ENCODE measurements at regions not wholly inside any gene's neighbourhood (a gene's known extent, or its start where the extent isn't known, plus 50 kb on each side); places are given as distances from the start of the nearest gene placed in this dataset.
A peak's percentile ranks its signal among the peaks of the same experiment; 100 is the strongest.
"Not testable (repeated sequence)": the region's sequence is repeated elsewhere in the genome, so short reads cannot be mapped to it uniquely, and the experiment has no call there.

GRCh38 chr14:26655128-26655527 is 57.3 kb upstream of the NOVA1 start:
- DNase-seq (ENCODE audit: low read depth, low spot score), result no peak
- in situ Hi-C loops (cut with HindIII; ENCODE audit: low pct_unique_long_range_greater_than_20kb, low sequenced_read_pairs), result no loop called here

- DNase-seq (ENCODE audit: low read depth, low spot score), result no peak
- in situ Hi-C loops (cut with HindIII; ENCODE audit: low pct_unique_long_range_greater_than_20kb, low sequenced_read_pairs), result no loop called here
Measured at GRCh38 chr14:26663506-26663905, 65.7 kb upstream of the NOVA1 start.

- DNase-seq (ENCODE audit: low read depth, low spot score); in situ Hi-C loops (cut with HindIII; ENCODE audit: low pct_unique_long_range_greater_than_20kb, low sequenced_read_pairs): not testable (repeated sequence)
Measured at GRCh38 chr14:26678732-26679420, 81.0 kb upstream of the NOVA1 start.

DNA sequence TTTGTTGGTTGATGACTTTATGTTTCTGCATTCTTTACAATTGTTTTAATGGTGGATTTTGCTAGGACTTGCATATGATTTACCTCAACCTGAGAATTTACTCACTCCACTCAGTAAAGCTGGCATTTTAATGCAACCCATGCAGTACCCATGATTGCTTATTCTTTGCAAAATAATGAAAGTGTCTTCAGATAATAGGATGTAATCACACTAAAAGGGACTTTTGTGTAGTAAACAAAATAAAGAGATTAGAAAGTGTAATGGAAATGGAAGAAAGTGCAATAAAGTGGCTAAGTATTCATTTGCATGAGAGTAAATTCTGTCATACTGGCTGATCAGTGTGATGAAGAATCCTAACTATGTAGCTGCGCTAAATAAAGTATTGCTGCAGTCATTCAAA is 87.6 kb upstream of the NOVA1 start:
- DNase-seq (ENCODE audit: low read depth, low spot score), result no peak
- in situ Hi-C loops (cut with HindIII; ENCODE audit: low pct_unique_long_range_greater_than_20kb, low sequenced_read_pairs), result no loop called here

- in situ Hi-C loops (cut with HindIII; ENCODE audit: low pct_unique_long_range_greater_than_20kb, low sequenced_read_pairs), result no loop called here
- DNase-seq (ENCODE audit: low read depth, low spot score), result no peak
Measured at GRCh38 chr14:26687301-26687837, 89.5 kb upstream of the NOVA1 start.

GRCh38 chr14:26694521-26694920 is 96.7 kb upstream of the NOVA1 start:
- DNase-seq (ENCODE audit: low read depth, low spot score), result peak; percentile 65
- in situ Hi-C loops (cut with HindIII; ENCODE audit: low pct_unique_long_range_greater_than_20kb, low sequenced_read_pairs), result no loop called here

GRCh38 chr14:26702721-26703230 is 104.9 kb upstream of the NOVA1 start:
- no peak for DNase-seq (ENCODE audit: low read depth, low spot score)
- in situ Hi-C loops (cut with HindIII; ENCODE audit: low pct_unique_long_range_greater_than_20kb, low sequenced_read_pairs), result no loop called here

- DNase-seq (ENCODE audit: low read depth, low spot score), result no peak
- in situ Hi-C loops (cut with HindIII; ENCODE audit: low pct_unique_long_range_greater_than_20kb, low sequenced_read_pairs), result no loop called here
Measured at GRCh38 chr14:26703686-26704366, 106.0 kb upstream of the NOVA1 start.

DNA sequence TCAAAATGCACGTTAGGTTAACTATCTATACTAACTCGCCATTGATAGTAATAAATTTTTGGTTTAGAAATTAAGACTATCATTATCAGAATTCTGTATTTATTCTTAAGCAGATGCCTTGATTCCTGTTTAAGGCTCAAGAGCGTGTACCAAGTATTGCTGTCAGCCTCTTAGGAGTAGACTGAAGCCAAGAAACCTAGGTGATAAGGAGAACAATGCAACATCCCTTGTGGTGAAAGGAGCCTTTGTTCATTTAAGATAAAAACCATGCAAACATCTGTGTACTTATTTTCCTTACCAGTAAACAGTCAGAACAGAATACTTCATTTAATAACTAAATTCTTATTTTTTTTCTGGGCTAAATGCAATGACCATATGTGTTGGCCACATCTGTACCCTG is 109.4 kb upstream of the NOVA1 start:
- in situ Hi-C loops (cut with HindIII; ENCODE audit: low pct_unique_long_range_greater_than_20kb, low sequenced_read_pairs), result no loop called here
- no peak for DNase-seq (ENCODE audit: low read depth, low spot score)

- no peak for DNase-seq (ENCODE audit: low read depth, low spot score)
- in situ Hi-C loops (cut with HindIII; ENCODE audit: low pct_unique_long_range_greater_than_20kb, low sequenced_read_pairs), result no loop called here
Measured at GRCh38 chr14:26709019-26709418, 111.2 kb upstream of the NOVA1 start.

- in situ Hi-C loops (cut with HindIII; ENCODE audit: low pct_unique_long_range_greater_than_20kb, low sequenced_read_pairs), result no loop called here
- no peak for DNase-seq (ENCODE audit: low read depth, low spot score)
Measured at GRCh38 chr14:26719514-26719913, 121.7 kb upstream of the NOVA1 start.

DNA sequence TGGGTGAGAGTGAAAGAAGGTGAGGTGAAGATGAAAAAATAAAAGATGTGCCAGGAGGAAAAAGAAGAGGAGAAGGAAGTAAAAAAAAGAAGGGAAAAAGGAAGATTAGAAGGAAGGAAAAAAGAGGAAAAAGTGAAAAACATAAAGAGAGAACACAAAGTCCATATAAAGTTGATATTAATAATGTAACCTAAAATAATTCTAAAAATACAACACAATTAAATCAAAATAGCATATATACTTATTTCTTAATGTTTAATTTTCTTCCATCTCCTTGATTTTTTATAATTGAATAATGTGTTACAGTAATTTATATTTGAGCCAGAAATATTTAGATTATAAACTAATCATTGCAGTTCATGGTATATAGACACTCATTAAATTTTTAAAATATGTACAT is 124.4 kb upstream of the NOVA1 start:
- no peak for DNase-seq (ENCODE audit: low read depth, low spot score)
- in situ Hi-C loops (cut with HindIII; ENCODE audit: low pct_unique_long_range_greater_than_20kb, low sequenced_read_pairs), result no loop called here

GRCh38 chr14:26729851-26730250 is 132.0 kb upstream of the NOVA1 start:
- in situ Hi-C loops (cut with HindIII; ENCODE audit: low pct_unique_long_range_greater_than_20kb, low sequenced_read_pairs), result no loop called here
- no peak for DNase-seq (ENCODE audit: low read depth, low spot score)

DNA sequence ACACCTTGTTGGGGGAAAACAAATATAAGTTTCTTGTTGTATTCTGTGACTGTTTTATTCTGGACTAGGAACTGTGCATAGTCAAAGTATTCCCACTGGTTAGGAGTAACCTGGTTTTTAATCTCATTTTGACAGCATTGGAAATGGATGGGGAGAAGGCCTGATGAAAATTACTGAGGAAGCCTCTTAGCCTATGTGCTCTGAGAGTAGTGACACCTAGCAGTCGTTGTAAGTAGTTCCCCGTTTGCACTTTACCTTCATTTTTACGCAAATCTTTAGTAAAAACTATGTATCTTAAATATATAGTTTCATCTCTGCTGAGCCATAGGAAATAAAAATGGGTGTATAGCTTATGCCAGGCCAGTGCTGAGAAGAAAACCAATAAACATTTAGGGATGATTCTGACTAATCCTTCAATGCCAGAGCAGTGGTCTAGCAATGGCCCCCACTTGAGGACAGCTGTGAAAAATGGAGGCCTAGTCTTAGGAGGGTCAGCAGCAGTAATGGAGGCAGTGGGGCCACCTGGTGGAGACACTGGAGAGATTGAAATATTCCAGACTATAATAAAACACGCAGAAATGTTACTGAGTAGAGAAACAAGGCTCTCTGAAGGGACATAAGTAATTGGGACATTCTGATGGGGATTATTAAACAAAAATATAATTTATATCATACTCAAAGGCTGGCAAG is 133.2 kb upstream of the NOVA1 start:
- peak; percentile 64 for DNase-seq (ENCODE audit: low read depth, low spot score)
- in situ Hi-C loops (cut with HindIII; ENCODE audit: low pct_unique_long_range_greater_than_20kb, low sequenced_read_pairs), result no loop called here

DNA sequence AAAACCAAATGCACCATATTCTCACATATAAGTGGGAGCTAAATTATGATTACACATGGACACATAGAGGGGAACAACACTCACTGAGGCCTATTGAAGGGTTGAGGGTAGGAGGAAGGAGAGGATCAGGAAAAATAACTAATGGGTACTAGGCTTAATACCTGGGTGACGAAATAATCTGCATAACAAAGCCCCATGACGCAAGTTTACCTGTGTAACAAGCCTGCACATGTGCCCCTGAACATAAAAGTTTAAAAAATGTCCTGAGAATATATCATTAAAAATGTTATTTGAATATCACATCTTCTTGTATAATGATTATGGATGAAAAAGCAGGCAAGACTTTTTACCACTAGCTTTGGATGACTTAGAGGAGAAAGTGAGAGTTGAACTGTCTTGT is 138.0 kb upstream of the NOVA1 start:
- in situ Hi-C loops (cut with HindIII; ENCODE audit: low pct_unique_long_range_greater_than_20kb, low sequenced_read_pairs), result no loop called here
- no peak for DNase-seq (ENCODE audit: low read depth, low spot score)

GRCh38 chr14:26738571-26738970 is 140.7 kb upstream of the NOVA1 start:
- in situ Hi-C loops (cut with HindIII; ENCODE audit: low pct_unique_long_range_greater_than_20kb, low sequenced_read_pairs), result no loop called here
- DNase-seq (ENCODE audit: low read depth, low spot score), result no peak

DNA sequence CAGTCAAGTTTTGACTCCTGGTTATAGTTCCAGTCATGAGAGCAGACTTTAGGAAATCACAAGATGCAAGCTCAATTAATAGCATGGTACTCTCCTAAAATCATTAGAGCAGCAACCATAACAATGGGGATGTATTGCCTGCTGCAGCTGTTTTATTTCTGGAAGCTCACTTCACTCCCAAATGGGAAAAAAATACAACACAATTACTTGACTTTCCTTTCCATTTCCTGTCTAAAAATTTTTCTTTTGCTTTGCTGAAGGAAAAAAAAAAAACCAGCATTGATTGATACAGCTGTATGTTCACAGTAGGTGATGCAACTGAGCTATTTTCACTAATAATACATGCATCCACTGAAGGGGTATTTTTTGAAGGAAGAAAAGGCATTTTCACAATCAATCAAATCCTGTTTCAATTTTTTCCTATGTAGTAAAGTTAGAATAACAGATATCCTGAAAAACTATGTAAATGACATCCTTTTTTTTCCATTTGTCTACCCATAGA is 143.9 kb upstream of the NOVA1 start:
- in situ Hi-C loops (cut with HindIII; ENCODE audit: low pct_unique_long_range_greater_than_20kb, low sequenced_read_pairs), result no loop called here
- DNase-seq (ENCODE audit: low read depth, low spot score), result no peak

DNA sequence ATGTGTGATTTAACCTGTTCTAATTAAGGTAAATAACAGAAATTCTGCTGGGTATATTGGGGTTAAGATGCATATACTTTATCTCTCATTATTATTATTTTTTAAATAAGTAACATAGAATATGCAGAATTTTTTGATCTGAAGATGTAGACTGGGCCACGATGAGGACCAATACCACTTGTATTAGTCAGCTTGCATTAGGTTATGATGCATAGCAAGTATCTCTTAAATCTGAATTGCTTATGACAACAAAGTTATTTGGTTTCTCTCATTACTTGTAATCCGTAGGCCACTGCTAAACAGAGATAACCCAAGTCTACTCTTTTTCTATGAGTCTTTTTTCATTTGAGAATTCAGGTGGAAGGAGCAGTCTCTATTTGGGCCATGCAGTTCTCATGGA is 145.5 kb upstream of the NOVA1 start:
- in situ Hi-C loops (cut with HindIII; ENCODE audit: low pct_unique_long_range_greater_than_20kb, low sequenced_read_pairs), result no loop called here
- DNase-seq (ENCODE audit: low read depth, low spot score), result no peak

All from SK-MEL-5 (cell line).